K562 (cell line): ENCODE measurements at regions not wholly inside any gene's neighbourhood (a gene's known extent, or its start where the extent isn't known, plus 50 kb on each side); places are given as distances from the start of the nearest gene placed in this dataset.

ENCODE experiments used
- CTCF ChIP-seq, 3 experiments: IDR thresholded peaks in 2 of 3; conservative IDR thresholded peaks in 1 of 3; 2 replicates each; pipeline ENCODE4 v1.5.1; 2011 to 2012; ENCODE audit warnings: low read length in 3 of 3, mild to moderate bottlenecking in 3 of 3, control low read depth in 2 of 3, improper control_type of control experiment in 1 of 3, inconsistent platforms in 1 of 3, low read depth in 1 of 3, mixed read lengths in 1 of 3, moderate library complexity in 1 of 3; ENCODE audit not compliant: insufficient read depth in 2 of 3
- RCOR1 ChIP-seq, 2 experiments: IDR thresholded peaks; 2 replicates each; pipeline ENCODE4 v1.6.1; 2012; ENCODE audit warnings: low read depth in 2 of 2, low read length in 2 of 2, borderline replicate concordance in 1 of 2, improper control_type of control experiment in 1 of 2
- TAF7 ChIP-seq: fragments of 450-650 bp; IDR thresholded peaks from 2 replicates; pipeline ENCODE4 v1.6.1; 2016; ENCODE audit warnings: missing genetic modification characterization, missing compliant biosample characterization
- ZBTB7A ChIP-seq: IDR thresholded peaks from 2 replicates; pipeline ENCODE4 v1.6.1; 2011; ENCODE audit warnings: low read depth, mild to moderate bottlenecking, low read length, moderate library complexity, borderline replicate concordance; ENCODE audit not compliant: control insufficient read depth

GRCh38 chr11:81286959-81287358, 1446.7 kb downstream of the FAM181B start:
- TF ChIP-seq CTCF (IDR thresholded peaks at IDR 0.05 in 2 of 3, conservative IDR thresholded peaks at IDR 0.05 in 1 of 3; ENCODE audit: insufficient read depth in 2 of 3, low read depth in 1 of 3, low read length in 3 of 3) (no peak), TAF7 (no peak), ZBTB7A (no peak), RCOR1 (IDR thresholded peaks at IDR 0.05; ENCODE audit: borderline replicate concordance in 1 of 2, low read depth in 2 of 2, low read length in 2 of 2) (no peak)
